IMR-90 (cell line): ENCODE measurements at regions not wholly inside any gene's neighbourhood (a gene's known extent, or its start where the extent isn't known, plus 50 kb on each side); places are given as distances from the start of the nearest gene placed in this dataset.

ENCODE experiments used
- ATAC-seq: fragments of 200-7000 bp; cut with Tn5 transposase; 2 replicates; pipeline ENCODE4 v1.9.1; 2020; ENCODE audit warnings: low read depth, mild to moderate bottlenecking, moderate library complexity
- BruUV-seq: library from RNA; stranded (reverse); fragments of 400-500 nt; replicated peaks from 2 replicates; lab custom pipeline; 2021; lab: Mats Ljungman, UMichigan
- CTCF ChIA-PET: fragments of 300-600 bp; formaldehyde crosslinking; extraction: SDS; loops from one replicate; lab custom pipeline; 2021; ENCODE audit warnings: antibody characterized with exemption; lab: Yijun Ruan, JAX
- POLR2A ChIA-PET: fragments of 300-600 bp; sonication (Branson Sonifier 250); formaldehyde crosslinking; loops from one replicate; lab custom pipeline; 2022; ENCODE audit warnings: antibody characterized with exemption; ENCODE audit not compliant: unreplicated experiment; lab: Charles Lee
- DNase-seq: peaks from one replicate; pipeline ENCODE4 v3.0.0; 2013
- H2AFZ ChIP-seq: replicated peaks from 2 replicates; pipeline ENCODE3; 2013; ENCODE audit warnings: low read length, mild to moderate bottlenecking; ENCODE audit not compliant: poor library complexity
- H2AK5ac ChIP-seq: 2 replicates; pipeline ENCODE4 v1.6.1; 2013; ENCODE audit warnings: low read depth, low read length, inconsistent platforms
- H2AK9ac ChIP-seq: replicated peaks from 2 replicates; pipeline ENCODE3; 2013; ENCODE audit warnings: mild to moderate bottlenecking, low read depth, low read length, moderate library complexity; ENCODE audit not compliant: poor library complexity
- H2BK120ac ChIP-seq: 2 replicates; pipeline ENCODE4 v1.6.1; 2013; ENCODE audit warnings: low read depth, low read length, inconsistent platforms
- H2BK15ac ChIP-seq: 3 replicates; pipeline ENCODE4 v1.6.1; 2013; ENCODE audit warnings: low read depth, low read length, inconsistent platforms
- H2BK20ac ChIP-seq: 2 replicates; pipeline ENCODE4 v1.6.1; 2013; ENCODE audit warnings: low read depth, mild to moderate bottlenecking, inconsistent platforms, low read length, moderate library complexity
- H2BK5ac ChIP-seq: 2 replicates; pipeline ENCODE4 v1.6.1; 2013; ENCODE audit warnings: mild to moderate bottlenecking, low read depth, low read length, inconsistent platforms; ENCODE audit not compliant: poor library complexity, severe bottlenecking
- H3K14ac ChIP-seq: replicated peaks from 2 replicates; pipeline ENCODE4 v1.6.1; 2013; ENCODE audit warnings: low read depth, low read length, inconsistent platforms
- H3K18ac ChIP-seq: 2 replicates; pipeline ENCODE4 v1.6.1; 2013; ENCODE audit warnings: low read depth, low read length, control low read depth
- H3K23ac ChIP-seq: 2 replicates; pipeline ENCODE4 v1.6.1; 2013; ENCODE audit warnings: low read depth, low read length, inconsistent platforms
- H3K27ac ChIP-seq: 2 replicates; pipeline ENCODE4 v1.5.1; 2013; ENCODE audit warnings: mild to moderate bottlenecking, control low read depth, low read length; ENCODE audit not compliant: insufficient read depth
- H3K27me3 ChIP-seq: 2 replicates; pipeline ENCODE4 v1.6.1; 2013; ENCODE audit warnings: low read length; ENCODE audit not compliant: control insufficient read depth, insufficient read depth
- H3K36me3 ChIP-seq: 2 replicates; pipeline ENCODE4 v1.6.1; 2013; ENCODE audit warnings: low read length, mixed read lengths; ENCODE audit not compliant: control insufficient read depth, insufficient read depth
- H3K4ac ChIP-seq: 2 replicates; pipeline ENCODE4 v1.6.1; 2013; ENCODE audit warnings: low read depth, low read length, inconsistent platforms
- H3K4me1 ChIP-seq: 2 replicates; pipeline ENCODE4 v1.6.1; 2013; ENCODE audit warnings: low read length, mixed read lengths; ENCODE audit not compliant: control insufficient read depth, insufficient read depth
- H3K4me2 ChIP-seq: 2 replicates; pipeline ENCODE4 v1.6.1; 2013; ENCODE audit warnings: low read depth, mild to moderate bottlenecking, control low read depth, low read length, moderate library complexity
- H3K4me3 ChIP-seq: 2 replicates; pipeline ENCODE4 v1.5.1; 2013; ENCODE audit warnings: low read depth, mild to moderate bottlenecking, control low read depth, low read length, moderate library complexity; ENCODE audit not compliant: insufficient read depth
- H3K56ac ChIP-seq: 2 replicates; pipeline ENCODE4 v1.6.1; 2013; ENCODE audit warnings: low read length, inconsistent platforms; ENCODE audit not compliant: insufficient read depth; ENCODE audit errors: extremely low read depth
- H3K79me1 ChIP-seq, 2 experiments: 2 replicates each; pipeline ENCODE4 v1.6.1; 2013; ENCODE audit warnings: low read length in 2 of 2, inconsistent platforms in 1 of 2, low read depth in 1 of 2
- H3K9ac ChIP-seq: 2 replicates; pipeline ENCODE4 v1.6.1; 2013; ENCODE audit warnings: low read depth, low read length, control low read depth
- H3K9me1 ChIP-seq: 2 replicates; pipeline ENCODE4 v1.6.1; 2013; ENCODE audit warnings: low read length, inconsistent platforms; ENCODE audit not compliant: insufficient read depth
- H3K9me3 ChIP-seq: 2 replicates; pipeline ENCODE4 v1.6.1; 2013; ENCODE audit warnings: low read length; ENCODE audit not compliant: control insufficient read depth, insufficient read depth
- H4K20me1 ChIP-seq: 2 replicates; pipeline ENCODE4 v1.6.1; 2013; ENCODE audit warnings: low read length, inconsistent platforms; ENCODE audit not compliant: insufficient read depth
- H4K5ac ChIP-seq: 2 replicates; pipeline ENCODE4 v1.6.1; 2013; ENCODE audit warnings: mild to moderate bottlenecking, low read depth, low read length, control low read depth
- H4K8ac ChIP-seq, 2 experiments: 2 replicates each; pipeline ENCODE4 v1.6.1; 2013; ENCODE audit warnings: low read depth in 2 of 2, low read length in 2 of 2, control low read depth in 1 of 2, inconsistent platforms in 1 of 2
- H4K91ac ChIP-seq: 2 replicates; pipeline ENCODE4 v1.6.1; 2013; ENCODE audit warnings: low read depth, low read length, inconsistent platforms; ENCODE audit not compliant: insufficient read depth
- CEBPB ChIP-seq: IDR thresholded peaks from 2 replicates; pipeline ENCODE4 v1.6.1; 2012; ENCODE audit warnings: low read depth, low read length, improper control_type of control experiment
- MAFK ChIP-seq: IDR thresholded peaks from 2 replicates; pipeline ENCODE4 v1.6.1; 2012; ENCODE audit warnings: low read depth, low read length, improper control_type of control experiment
- MXI1 ChIP-seq: IDR thresholded peaks from 2 replicates; pipeline ENCODE4 v1.6.1; 2012; ENCODE audit warnings: low read depth, mild to moderate bottlenecking, low read length, moderate library complexity, borderline replicate concordance
- RCOR1 ChIP-seq: IDR thresholded peaks from 2 replicates; pipeline ENCODE4 v1.6.1; 2012; ENCODE audit warnings: mild to moderate bottlenecking, low read length, improper control_type of control experiment; ENCODE audit not compliant: insufficient replicate concordance
- WGBS, 2 experiments: methylation state at CpG; one replicate each; pipeline versions ENCODE4 v1.1.5 to v1.1.7; 2013; ENCODE audit warnings: missing lambda C conversion rate in 2 of 2; ENCODE audit not compliant: insufficient read length in 1 of 2; ENCODE audit errors: extremely low coverage in 2 of 2; 5-methylcytosine and 5-hydroxymethylcytosine counted together
- dilution Hi-C: fragments of 300-500 bp; cut with HindIII; formaldehyde crosslinking; loops from one replicate; pipeline ENCODE4 v1.14.3; 2018; ENCODE audit warnings: low sequenced_read_pairs; ENCODE audit not compliant: unreplicated experiment
- in situ Hi-C: fragments of 300-500 bp; cut with MboI; formaldehyde crosslinking; loops from 3 replicates; pipeline ENCODE4 v1.14.3; 2019; ENCODE audit warnings: low sequenced_read_pairs, inconsistent platforms, mixed read lengths
- intact Hi-C: fragments of 100-400 bp; cut with micrococcal nuclease; formaldehyde crosslinking; loops from 2 replicates; pipeline ENCODE4 v1.10.0; 2022
- TF ChIP-seq, protein P1 (sequence below): fragments of 150-350 bp; IDR thresholded peaks from 2 replicates; pipeline ENCODE4 v1.6.1; 2017; ENCODE audit warnings: mild to moderate bottlenecking, antibody characterized with exemption, low read length, low read depth
- TF ChIP-seq, protein P2 (sequence below): conservative IDR thresholded peaks from 2 replicates; pipeline ENCODE4 v1.5.1; 2012; ENCODE audit warnings: mild to moderate bottlenecking, low read depth, low read length, improper control_type of control experiment

DNA sequence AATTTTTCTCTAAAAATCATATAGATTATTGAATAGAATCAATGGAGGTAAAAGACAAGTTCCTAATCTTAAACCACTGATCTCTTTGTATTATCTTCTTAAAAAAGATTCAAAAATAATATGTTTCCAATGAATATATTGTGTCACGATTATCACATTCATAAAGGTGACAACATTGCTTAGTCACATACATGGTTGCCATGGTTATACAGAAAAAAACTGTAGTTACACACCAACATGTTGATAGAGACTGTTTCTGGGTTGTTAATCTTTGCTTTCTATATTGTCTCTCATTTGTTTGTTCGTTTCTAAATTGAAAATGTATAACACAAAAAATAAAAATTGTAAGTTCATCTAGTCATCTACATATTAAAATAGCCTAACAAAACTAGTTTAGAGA is 376.0 kb upstream of the ALCAM start:
- Histone ChIP-seq H2BK120ac (no peak overlapping the region), H3K79me1 (no peaks in the 10 kb centered on the region), H4K20me1 (no peaks in the 10 kb centered on the region), H3K4me3 (no peak overlapping the region), H2BK5ac (no peak overlapping the region), H3K14ac (no peak overlapping the region), H4K5ac (no peak overlapping the region), H3K9me1 (no peaks in the 10 kb centered on the region), H3K27ac (no peak overlapping the region), H3K4me2 (no peak overlapping the region), H4K91ac (no peak overlapping the region), H4K8ac (no peak overlapping the region), H3K27me3 (no peaks in the 10 kb centered on the region), H3K4me1 (no peaks in the 10 kb centered on the region), H3K9ac (no peak overlapping the region), H3K9me3 (no peaks in the 10 kb centered on the region), H3K56ac (no peak overlapping the region), H3K18ac (no peak overlapping the region), H2AK9ac (no peak overlapping the region), H3K36me3 (no peaks in the 10 kb centered on the region), H2BK20ac (no peak overlapping the region), H2AK5ac (no peak overlapping the region), H2BK15ac (no peak overlapping the region), H3K23ac (no peak overlapping the region), H2AFZ (no peak overlapping the region), H3K4ac (no peak overlapping the region)
- ChIA-PET CTCF (no interaction called here), POLR2A (no interaction called here)
- dilution Hi-C loops = no loop called here
- BruUV-seq = no TSS peak
- TF ChIP-seq CEBPB = no peak
- TF ChIP-seq MAFK = no peak
- TF ChIP-seq, protein P1, sequence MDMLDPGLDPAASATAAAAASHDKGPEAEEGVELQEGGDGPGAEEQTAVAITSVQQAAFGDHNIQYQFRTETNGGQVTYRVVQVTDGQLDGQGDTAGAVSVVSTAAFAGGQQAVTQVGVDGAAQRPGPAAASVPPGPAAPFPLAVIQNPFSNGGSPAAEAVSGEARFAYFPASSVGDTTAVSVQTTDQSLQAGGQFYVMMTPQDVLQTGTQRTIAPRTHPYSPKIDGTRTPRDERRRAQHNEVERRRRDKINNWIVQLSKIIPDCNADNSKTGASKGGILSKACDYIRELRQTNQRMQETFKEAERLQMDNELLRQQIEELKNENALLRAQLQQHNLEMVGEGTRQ = no peak
- no peak for TF ChIP-seq MXI1
- TF ChIP-seq, protein P2, sequence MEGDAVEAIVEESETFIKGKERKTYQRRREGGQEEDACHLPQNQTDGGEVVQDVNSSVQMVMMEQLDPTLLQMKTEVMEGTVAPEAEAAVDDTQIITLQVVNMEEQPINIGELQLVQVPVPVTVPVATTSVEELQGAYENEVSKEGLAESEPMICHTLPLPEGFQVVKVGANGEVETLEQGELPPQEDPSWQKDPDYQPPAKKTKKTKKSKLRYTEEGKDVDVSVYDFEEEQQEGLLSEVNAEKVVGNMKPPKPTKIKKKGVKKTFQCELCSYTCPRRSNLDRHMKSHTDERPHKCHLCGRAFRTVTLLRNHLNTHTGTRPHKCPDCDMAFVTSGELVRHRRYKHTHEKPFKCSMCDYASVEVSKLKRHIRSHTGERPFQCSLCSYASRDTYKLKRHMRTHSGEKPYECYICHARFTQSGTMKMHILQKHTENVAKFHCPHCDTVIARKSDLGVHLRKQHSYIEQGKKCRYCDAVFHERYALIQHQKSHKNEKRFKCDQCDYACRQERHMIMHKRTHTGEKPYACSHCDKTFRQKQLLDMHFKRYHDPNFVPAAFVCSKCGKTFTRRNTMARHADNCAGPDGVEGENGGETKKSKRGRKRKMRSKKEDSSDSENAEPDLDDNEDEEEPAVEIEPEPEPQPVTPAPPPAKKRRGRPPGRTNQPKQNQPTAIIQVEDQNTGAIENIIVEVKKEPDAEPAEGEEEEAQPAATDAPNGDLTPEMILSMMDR = no peak
- TF ChIP-seq RCOR1 = no peak
- ATAC-seq (no peak), DNase-seq (no peak)
- in situ Hi-C loops = no loop called here
- intact Hi-C loops = no loop called here
- no CpG with 5 or more reads among the region's 2 CpGs for WGBS, 2 experiments
